HCT116 (cell line): ENCODE measurements at regions not wholly inside any gene's neighbourhood (a gene's known extent, or its start where the extent isn't known, plus 50 kb on each side); places are given as distances from the start of the nearest gene placed in this dataset.

Source experiments
- ATAC-seq: fragments of 200-7000 bp; cut with Tn5 transposase; 2 replicates; pipeline ENCODE4 v1.9.1; 2020; ENCODE audit warnings: mild to moderate bottlenecking, moderate library complexity
- BruUV-seq: library from RNA; stranded (reverse); fragments of 400-500 nt; replicated peaks from 2 replicates; lab custom pipeline; 2021; lab: Mats Ljungman, UMichigan
- CTCF ChIA-PET: fragments of 300-600 bp; sonication (Branson Sonifier 250); formaldehyde crosslinking; loops from one replicate; lab custom pipeline; 2021; ENCODE audit warnings: antibody characterized with exemption; lab: Charles Lee
- POLR2A ChIA-PET: fragments of 300-600, 350-600 bp; sonication (Branson Sonifier 250); formaldehyde crosslinking; loops from one replicate; lab custom pipeline; 2021; ENCODE audit warnings: antibody characterized with exemption; lab: Charles Lee
- RAD21 ChIA-PET, 2 experiments: fragments of 300-600 bp; sonication (Branson Sonifier 250); formaldehyde crosslinking; loops; one replicate each; lab custom pipeline; 2023; ENCODE audit warnings: low total read pairs in 2 of 2; ENCODE audit not compliant: uncharacterized antibody in 2 of 2, unreplicated experiment in 2 of 2, low non-redundant PET in 1 of 2; lab: Charles Lee
- DNase-seq: peaks from one replicate; pipeline ENCODE4 v3.0.0-alpha.2; 2010; ENCODE audit warnings: low read depth, low spot score
- H2AFZ ChIP-seq: fragments of 200-600 bp; shearing (Covaris generic), sonication (generic); 2 replicates; pipeline ENCODE4 v1.6.1; 2017; ENCODE audit warnings: low read depth, mixed run types, mixed read lengths, antibody characterized with exemption, low read length; ENCODE audit not compliant: poor library complexity, severe bottlenecking
- H3K27ac ChIP-seq: 2 replicates; pipeline ENCODE4 v1.5.1; 2012; ENCODE audit warnings: low read depth, low read length
- H3K27me3 ChIP-seq: fragments of 200-600 bp; sonication (generic); 2 replicates; pipeline ENCODE4 v1.6.1; 2016; ENCODE audit warnings: mixed run types, low read length, mixed read lengths; ENCODE audit not compliant: insufficient read depth
- H3K36me3 ChIP-seq, 2 experiments: fragments of 200-500 bp in 1 of 2; fragments of 200-600 bp in 1 of 2; sonication (Bioruptor generic) in 1 of 2; sonication (generic) in 1 of 2; 2 replicates each; pipeline versions ENCODE4 v1.5.1 to v1.6.1; 2014 to 2016; ENCODE audit warnings: low read length in 2 of 2, inconsistent platforms in 1 of 2, mixed read lengths in 1 of 2, mixed run types in 1 of 2; ENCODE audit not compliant: insufficient read depth in 2 of 2, control insufficient read depth in 1 of 2
- H3K4me1 ChIP-seq, 2 experiments: fragments of 200-600 bp in 1 of 2; sonication (generic) in 1 of 2; 2 replicates each; pipeline versions ENCODE4 v1.5.1 to v1.6.1; 2012 to 2017; ENCODE audit warnings: low read length in 2 of 2, inconsistent platforms in 1 of 2, mild to moderate bottlenecking in 1 of 2, mixed read lengths in 1 of 2, mixed run types in 1 of 2, moderate library complexity in 1 of 2; ENCODE audit not compliant: insufficient read depth in 2 of 2, control insufficient read depth in 1 of 2
- H3K4me2 ChIP-seq: fragments of 200-600 bp; sonication (generic); 2 replicates; pipeline ENCODE4 v1.6.1; 2017; ENCODE audit warnings: mixed run types, low read length, mixed read lengths
- H3K4me3 ChIP-seq, 2 experiments: fragments of 200-600 bp in 1 of 2; sonication (generic) in 1 of 2; replicated peaks in 1 of 2; 2 replicates each; pipeline ENCODE4 v1.5.1; 2011 to 2016; ENCODE audit warnings: low read length in 2 of 2, control low read depth in 1 of 2, low read depth in 1 of 2, mild to moderate bottlenecking in 1 of 2, mixed read lengths in 1 of 2, mixed run types in 1 of 2
- H3K79me2 ChIP-seq: fragments of 200-600 bp; sonication (generic); 2 replicates; pipeline ENCODE4 v1.6.1; 2017; ENCODE audit warnings: mild to moderate bottlenecking, mixed run types, low read length, moderate library complexity, mixed read lengths; ENCODE audit not compliant: insufficient read depth
- H3K9ac ChIP-seq: fragments of 200-600 bp; sonication (generic); 2 replicates; pipeline ENCODE4 v1.6.1; 2016; ENCODE audit warnings: low read length, mixed read lengths
- H3K9me2 ChIP-seq: fragments of 200-600 bp; sonication (generic), shearing (Covaris generic); 2 replicates; pipeline ENCODE4 v1.6.1; 2017; ENCODE audit warnings: mixed run types, mild to moderate bottlenecking, moderate library complexity; ENCODE audit not compliant: insufficient read depth
- H3K9me3 ChIP-seq, 2 experiments: fragments of 200-500 bp in 1 of 2; fragments of 200-600 bp in 1 of 2; sonication (Bioruptor generic) in 1 of 2; sonication (generic) in 1 of 2; 2 replicates each; pipeline ENCODE4 v1.6.1; 2014 to 2017; ENCODE audit warnings: low read length in 2 of 2, mixed read lengths in 2 of 2, inconsistent platforms in 1 of 2, low read depth in 1 of 2, mild to moderate bottlenecking in 1 of 2, mixed run types in 1 of 2, moderate library complexity in 1 of 2; ENCODE audit not compliant: control insufficient read depth in 1 of 2, insufficient read depth in 1 of 2
- H4K20me1 ChIP-seq: fragments of 200-600 bp; sonication (generic), shearing (Covaris generic); 2 replicates; pipeline ENCODE4 v1.6.1; 2017; ENCODE audit warnings: mixed run types, mild to moderate bottlenecking, moderate library complexity; ENCODE audit not compliant: insufficient read depth
- CBX3 ChIP-seq: IDR thresholded peaks from 2 replicates; pipeline ENCODE4 v1.6.1; 2012; ENCODE audit warnings: low read depth
- CEBPB ChIP-seq: IDR thresholded peaks from 2 replicates; pipeline ENCODE4 v1.6.1; 2012; ENCODE audit warnings: low read depth
- ELF1 ChIP-seq: IDR thresholded peaks from 2 replicates; pipeline ENCODE4 v1.6.1; 2012; ENCODE audit warnings: low read depth, borderline replicate concordance
- EZH2 ChIP-seq: fragments of 200-600 bp; sonication (generic); IDR thresholded peaks from 2 replicates; pipeline ENCODE4 v1.6.1; 2017; ENCODE audit warnings: antibody characterized with exemption, mixed run types
- EZH2phosphoT487 ChIP-seq: fragments of 200-600 bp; IDR thresholded peaks from 2 replicates; pipeline ENCODE4 v1.6.1; 2018; ENCODE audit warnings: antibody characterized with exemption, borderline replicate concordance
- FOSL1 ChIP-seq: IDR thresholded peaks from 2 replicates; pipeline ENCODE4 v1.6.1; 2012; ENCODE audit warnings: low read depth
- JUND ChIP-seq: IDR thresholded peaks from 2 replicates; pipeline ENCODE4 v1.6.1; 2012
- MAX ChIP-seq: IDR thresholded peaks from 2 replicates; pipeline ENCODE4 v1.6.1; 2012
- POLR2AphosphoS5 ChIP-seq: IDR thresholded peaks from 2 replicates; pipeline ENCODE4 v1.6.1; 2011; ENCODE audit warnings: mild to moderate bottlenecking, low read depth, low read length, moderate library complexity
- RAD21 ChIP-seq: IDR thresholded peaks from 2 replicates; pipeline ENCODE4 v1.6.1; 2012; ENCODE audit warnings: low read depth, mild to moderate bottlenecking
- REST ChIP-seq: IDR thresholded peaks from 2 replicates; pipeline ENCODE4 v1.6.1; 2012; ENCODE audit warnings: low read depth
- SRF ChIP-seq: IDR thresholded peaks from 2 replicates; pipeline ENCODE4 v1.6.1; 2012; ENCODE audit warnings: low read depth
- TCF7L2 ChIP-seq: IDR thresholded peaks from 2 replicates; pipeline ENCODE4 v1.7.0; 2011; ENCODE audit warnings: borderline replicate concordance, inconsistent platforms; ENCODE audit not compliant: insufficient read depth, insufficient read length; ENCODE audit errors: extremely low read depth
- YY1 ChIP-seq: IDR thresholded peaks from 2 replicates; pipeline ENCODE4 v1.6.1; 2011; ENCODE audit warnings: low read length, low read depth, moderate library complexity, mild to moderate bottlenecking; ENCODE audit not compliant: insufficient replicate concordance; ENCODE audit errors: extremely low read depth
- ZFX ChIP-seq: fragments of 450-650 bp; IDR thresholded peaks from 2 replicates; pipeline ENCODE4 v1.6.1; 2017
- intact Hi-C: fragments of 100-400 bp; cut with micrococcal nuclease; formaldehyde crosslinking; loops from 2 replicates; pipeline ENCODE4 v1.10.0; 2022
- TF ChIP-seq, protein P1 (sequence below): IDR thresholded peaks from 2 replicates; pipeline ENCODE4 v1.6.1; 2012

DNA sequence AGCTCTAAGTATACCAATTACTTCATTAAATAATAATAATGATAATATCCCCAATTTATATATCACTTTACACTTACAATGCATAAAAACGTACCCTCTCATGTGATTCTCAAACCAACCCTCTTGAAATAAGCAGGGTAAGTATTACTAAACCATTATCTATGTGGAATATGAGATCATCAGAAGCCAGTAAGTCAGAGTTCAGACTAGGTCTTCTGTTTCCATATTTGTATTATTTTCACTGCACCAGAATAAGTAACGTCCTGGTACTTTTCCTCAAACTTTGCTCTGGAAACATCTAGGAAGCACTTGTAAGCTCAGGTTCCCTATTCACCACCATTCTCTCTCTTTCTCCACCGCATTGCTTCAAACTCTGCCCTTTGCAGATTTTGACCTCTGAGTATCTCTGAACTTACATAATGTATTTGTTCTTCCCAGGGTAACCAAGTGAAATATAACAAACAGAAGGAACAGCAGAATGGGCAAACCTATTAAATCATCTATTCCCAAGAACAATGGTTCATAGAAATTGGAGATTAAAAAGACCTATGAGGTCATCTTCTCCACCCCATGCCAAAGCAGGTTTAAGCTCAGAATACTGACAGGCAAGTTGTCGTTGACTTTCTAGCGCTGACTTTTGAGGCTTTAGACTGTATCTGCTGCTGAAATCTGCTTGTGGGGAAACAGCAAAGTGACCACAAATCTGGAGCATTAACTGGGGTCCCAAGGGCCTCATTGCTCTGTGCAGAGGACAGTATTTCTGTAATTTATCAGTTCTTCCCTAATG is 161.3 kb upstream of the FAR2 start:
- RAD21 ChIA-PET, result no interaction called here
- no peaks in the 10 kb centered on the region for H4K20me1 ChIP-seq
- intact Hi-C loops, result no loop called here
- no peaks in the 10 kb centered on the region for H3K4me1 ChIP-seq
- H3K9me2 ChIP-seq, result no peaks in the 10 kb centered on the region
- no peak overlapping the region for H2AFZ ChIP-seq
- no peaks in the 10 kb centered on the region for H3K27me3 ChIP-seq
- H3K27ac ChIP-seq, result no peak overlapping the region
- no peaks in the 10 kb centered on the region for H3K36me3 ChIP-seq
- no peak overlapping the region for H3K9ac ChIP-seq
- CTCF ChIA-PET, result no interaction called here
- no TSS peak for BruUV-seq
- DNase-seq (no peak), ATAC-seq (no peak)
- H3K4me2 ChIP-seq, result no peak overlapping the region
- H3K9me3 ChIP-seq, result no peaks in the 10 kb centered on the region
- POLR2A ChIA-PET, result no interaction called here
- H3K79me2 ChIP-seq, result no peaks in the 10 kb centered on the region
- H3K4me3 ChIP-seq, result no peak overlapping the region
- TF ChIP-seq EZH2, result no peak

GRCh38 chr12:28988325-28988704 is 160.8 kb upstream of the FAR2 start:
- no TSS peak for BruUV-seq
- ATAC-seq (no peak), DNase-seq (no peak)
- Histone ChIP-seq H3K9me3 (no peaks in the 10 kb centered on the region), H3K27me3 (no peaks in the 10 kb centered on the region), H3K9ac (no peak overlapping the region), H3K9me2 (no peaks in the 10 kb centered on the region), H3K79me2 (no peaks in the 10 kb centered on the region), H3K4me3 (no peak overlapping the region), H4K20me1 (no peaks in the 10 kb centered on the region), H3K4me2 (no peak overlapping the region), H3K4me1 (no peaks in the 10 kb centered on the region), H3K27ac (no peak overlapping the region), H3K36me3 (no peaks in the 10 kb centered on the region), H2AFZ (no peak overlapping the region)
- CTCF ChIA-PET, result no interaction called here
- intact Hi-C loops, result no loop called here
- no peak for TF ChIP-seq CEBPB
- no peak for TF ChIP-seq SRF
- TF ChIP-seq EZH2phosphoT487, result no peak
- no peak for TF ChIP-seq RAD21
- TF ChIP-seq CBX3, result no peak
- TF ChIP-seq MAX, result no peak
- TF ChIP-seq ZFX, result no peak
- TF ChIP-seq ELF1, result no peak
- no peak for TF ChIP-seq YY1
- no peak for TF ChIP-seq TCF7L2
- TF ChIP-seq, protein P1, sequence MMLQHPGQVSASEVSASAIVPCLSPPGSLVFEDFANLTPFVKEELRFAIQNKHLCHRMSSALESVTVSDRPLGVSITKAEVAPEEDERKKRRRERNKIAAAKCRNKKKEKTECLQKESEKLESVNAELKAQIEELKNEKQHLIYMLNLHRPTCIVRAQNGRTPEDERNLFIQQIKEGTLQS, result no peak
- no peak for TF ChIP-seq POLR2AphosphoS5
- TF ChIP-seq JUND, result no peak
- TF ChIP-seq REST, result no peak
- no peak for TF ChIP-seq FOSL1
- POLR2A ChIA-PET, result no interaction called here
- RAD21 ChIA-PET, result no interaction called here
